AG09319 (cell line): ENCODE measurements at regions not wholly inside any gene's neighbourhood (a gene's known extent, or its start where the extent isn't known, plus 50 kb on each side); places are given as distances from the start of the nearest gene placed in this dataset.
"Not testable (repeated sequence)": the region's sequence is repeated elsewhere in the genome, so short reads cannot be mapped to it uniquely, and the experiment has no call there.

Experiments used
- DNase-seq: peaks from one replicate; pipeline ENCODE4 v3.0.0-alpha.2; 2010; ENCODE audit warnings: low read depth; ENCODE audit errors: extremely low read depth
- TF ChIP-seq, protein P1 (sequence below): IDR thresholded peaks from 2 replicates; pipeline ENCODE4 v1.5.1; 2011; ENCODE audit warnings: low read depth, mild to moderate bottlenecking, inconsistent platforms, low read length, moderate library complexity

DNA sequence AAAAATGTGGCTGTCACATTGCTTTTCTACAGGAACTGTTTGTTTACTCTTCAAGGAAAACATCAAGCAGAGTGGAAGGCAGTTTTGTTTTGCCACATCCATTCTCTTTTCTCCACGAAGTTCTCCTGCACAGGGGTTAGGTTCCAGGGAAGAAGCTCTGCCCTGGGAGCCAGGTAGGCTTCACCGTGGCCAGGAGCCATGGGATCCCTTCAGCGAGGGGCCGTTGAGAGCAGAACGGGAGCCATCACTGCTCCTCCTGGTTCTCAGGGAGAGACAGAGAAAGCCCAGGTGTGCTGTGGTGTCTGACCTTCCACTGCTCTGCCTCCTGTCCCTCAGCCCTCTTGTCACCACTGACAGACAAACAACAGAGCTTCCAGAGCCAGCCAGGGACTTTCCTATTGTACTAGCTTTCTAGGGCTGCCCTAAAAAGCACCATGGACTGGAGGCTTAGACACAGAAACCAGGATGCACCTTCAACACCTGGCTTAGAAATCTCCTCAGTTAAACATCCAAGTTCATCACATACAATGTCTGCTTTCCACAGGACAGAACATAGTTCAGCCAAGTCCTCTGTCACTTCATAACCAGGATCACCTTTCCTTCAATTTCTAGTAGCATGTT is 75.6 kb upstream of the SLC22A23 start:
- no peak for DNase-seq
- TF ChIP-seq, protein P1, sequence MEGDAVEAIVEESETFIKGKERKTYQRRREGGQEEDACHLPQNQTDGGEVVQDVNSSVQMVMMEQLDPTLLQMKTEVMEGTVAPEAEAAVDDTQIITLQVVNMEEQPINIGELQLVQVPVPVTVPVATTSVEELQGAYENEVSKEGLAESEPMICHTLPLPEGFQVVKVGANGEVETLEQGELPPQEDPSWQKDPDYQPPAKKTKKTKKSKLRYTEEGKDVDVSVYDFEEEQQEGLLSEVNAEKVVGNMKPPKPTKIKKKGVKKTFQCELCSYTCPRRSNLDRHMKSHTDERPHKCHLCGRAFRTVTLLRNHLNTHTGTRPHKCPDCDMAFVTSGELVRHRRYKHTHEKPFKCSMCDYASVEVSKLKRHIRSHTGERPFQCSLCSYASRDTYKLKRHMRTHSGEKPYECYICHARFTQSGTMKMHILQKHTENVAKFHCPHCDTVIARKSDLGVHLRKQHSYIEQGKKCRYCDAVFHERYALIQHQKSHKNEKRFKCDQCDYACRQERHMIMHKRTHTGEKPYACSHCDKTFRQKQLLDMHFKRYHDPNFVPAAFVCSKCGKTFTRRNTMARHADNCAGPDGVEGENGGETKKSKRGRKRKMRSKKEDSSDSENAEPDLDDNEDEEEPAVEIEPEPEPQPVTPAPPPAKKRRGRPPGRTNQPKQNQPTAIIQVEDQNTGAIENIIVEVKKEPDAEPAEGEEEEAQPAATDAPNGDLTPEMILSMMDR = no peak

DNA sequence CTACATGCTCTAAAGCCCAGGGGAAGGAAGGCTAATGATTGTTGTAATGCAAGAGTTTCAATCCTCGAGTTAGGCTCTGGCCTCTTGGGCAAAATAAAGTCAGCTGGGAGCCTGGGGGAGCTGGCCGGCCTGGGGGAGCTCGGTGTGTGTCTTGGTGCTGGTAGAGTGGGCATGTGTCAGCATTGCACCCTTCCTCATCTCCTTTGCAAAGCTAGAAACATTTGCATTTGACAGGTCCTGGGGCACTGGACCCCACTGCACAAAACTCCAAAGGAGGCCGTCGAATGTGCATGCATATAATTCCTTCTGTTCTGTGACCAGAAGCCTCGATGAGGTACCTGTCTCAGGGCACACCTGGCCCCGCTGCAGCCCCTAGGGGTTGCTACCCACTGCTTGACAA is 74.6 kb upstream of the SLC22A23 start:
- TF ChIP-seq, protein P1 = no peak
- DNase-seq = no peak

DNA sequence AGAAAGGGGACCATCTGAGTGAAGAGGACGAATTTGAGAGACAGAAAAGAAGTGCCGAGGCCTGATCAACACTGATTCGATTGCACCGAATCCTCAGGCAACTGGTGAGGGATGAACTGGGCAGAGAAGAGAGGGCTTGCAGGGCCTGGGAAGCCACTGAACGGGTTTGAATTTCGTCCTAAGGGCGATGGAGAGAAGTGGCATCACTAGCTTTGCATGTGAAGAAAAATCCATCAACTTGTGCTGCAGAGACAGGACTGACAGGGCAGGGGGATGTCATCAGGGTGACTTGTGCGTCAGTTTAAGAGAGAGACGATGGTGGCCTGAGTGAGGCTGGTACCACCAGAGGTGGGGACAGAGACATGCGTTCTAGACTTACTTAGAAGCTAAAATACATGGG is 73.7 kb upstream of the SLC22A23 start:
- no peak for DNase-seq
- TF ChIP-seq, protein P1 = no peak

DNA sequence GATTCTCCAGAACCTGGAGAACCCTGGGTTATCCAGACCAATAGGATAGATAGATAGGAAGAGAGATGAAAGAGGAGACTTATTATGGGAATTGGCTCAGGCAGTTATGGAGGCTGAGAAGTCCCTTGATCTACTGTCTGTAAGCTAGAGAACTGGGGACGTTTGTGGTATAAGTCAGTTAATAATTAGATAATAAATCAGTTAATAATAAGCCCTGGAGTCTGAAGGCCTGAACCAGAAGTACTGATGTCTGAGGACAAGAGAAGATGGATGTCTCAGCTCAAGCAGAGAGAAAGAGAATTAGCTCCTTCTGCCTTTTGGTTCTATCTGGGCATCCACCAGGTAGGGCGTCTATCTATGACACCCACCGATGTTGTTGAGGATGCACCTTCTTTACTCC is 72.9 kb upstream of the SLC22A23 start:
- DNase-seq = no peak
- TF ChIP-seq, protein P1 = no peak

DNA sequence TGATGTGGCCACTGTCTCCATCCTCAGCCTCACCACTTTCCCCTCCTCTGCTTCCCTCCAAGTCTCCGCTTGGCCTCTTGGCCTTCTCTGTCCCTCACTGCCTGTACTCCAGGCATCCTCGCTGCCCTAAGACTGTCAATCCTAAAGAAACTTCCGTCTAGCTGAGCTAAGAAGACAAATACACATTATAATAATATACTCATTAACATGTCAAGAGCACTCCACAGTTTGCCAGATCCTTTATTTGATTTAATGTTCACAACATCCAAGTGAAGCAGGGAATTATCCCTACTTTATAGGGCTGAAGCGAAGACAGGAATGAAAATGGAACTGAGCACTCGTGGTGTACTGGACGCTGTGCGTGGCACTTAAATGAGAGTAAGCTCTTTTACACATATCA is 72.4 kb upstream of the SLC22A23 start:
- TF ChIP-seq, protein P1 = no peak
- DNase-seq = no peak

DNA sequence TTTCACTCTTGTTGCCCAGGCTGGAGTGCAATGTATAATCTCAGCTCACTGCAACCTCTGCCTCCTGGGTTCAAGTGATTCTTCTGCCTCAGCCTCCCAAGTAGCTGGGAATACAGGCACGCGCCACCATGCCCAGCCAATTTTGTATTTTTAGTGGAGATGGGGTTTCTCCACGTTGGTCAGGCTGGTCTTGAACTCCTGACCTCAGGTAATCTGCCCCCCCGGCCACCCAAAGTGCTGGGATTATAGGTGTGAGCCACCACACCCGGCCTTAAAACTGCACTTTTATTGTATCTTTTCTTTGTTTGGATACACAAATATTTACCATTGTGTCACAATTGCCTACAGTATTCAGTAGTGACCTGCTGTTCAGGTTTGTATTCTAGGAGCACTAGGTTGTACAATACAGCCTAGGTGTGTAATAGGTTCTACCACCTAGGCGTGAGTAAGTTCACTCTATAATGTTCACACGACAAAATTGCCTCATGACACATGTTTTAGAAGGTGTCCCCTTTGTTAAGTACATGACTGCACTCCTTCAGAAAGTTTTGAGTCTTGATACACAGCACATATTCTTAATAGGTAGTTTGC is 71.3 kb upstream of the SLC22A23 start:
- not testable (repeated sequence) for DNase-seq

DNA sequence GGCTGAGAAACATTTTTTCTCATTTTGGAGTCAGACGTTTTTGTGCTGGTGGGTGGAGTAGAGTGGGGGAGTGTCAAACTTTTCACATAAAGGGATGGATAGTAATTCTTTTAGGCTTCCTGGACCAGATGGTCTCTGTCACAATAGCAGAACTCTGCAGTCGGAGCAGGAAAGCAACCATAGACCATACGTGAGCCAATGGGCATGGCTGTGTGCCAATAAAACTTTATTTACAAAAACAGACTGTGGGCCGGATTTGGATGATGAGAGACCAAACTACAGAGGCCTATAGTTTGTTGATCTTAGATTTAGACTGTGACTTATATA is 70.8 kb upstream of the SLC22A23 start:
- TF ChIP-seq, protein P1 = no peak
- no peak for DNase-seq

DNA sequence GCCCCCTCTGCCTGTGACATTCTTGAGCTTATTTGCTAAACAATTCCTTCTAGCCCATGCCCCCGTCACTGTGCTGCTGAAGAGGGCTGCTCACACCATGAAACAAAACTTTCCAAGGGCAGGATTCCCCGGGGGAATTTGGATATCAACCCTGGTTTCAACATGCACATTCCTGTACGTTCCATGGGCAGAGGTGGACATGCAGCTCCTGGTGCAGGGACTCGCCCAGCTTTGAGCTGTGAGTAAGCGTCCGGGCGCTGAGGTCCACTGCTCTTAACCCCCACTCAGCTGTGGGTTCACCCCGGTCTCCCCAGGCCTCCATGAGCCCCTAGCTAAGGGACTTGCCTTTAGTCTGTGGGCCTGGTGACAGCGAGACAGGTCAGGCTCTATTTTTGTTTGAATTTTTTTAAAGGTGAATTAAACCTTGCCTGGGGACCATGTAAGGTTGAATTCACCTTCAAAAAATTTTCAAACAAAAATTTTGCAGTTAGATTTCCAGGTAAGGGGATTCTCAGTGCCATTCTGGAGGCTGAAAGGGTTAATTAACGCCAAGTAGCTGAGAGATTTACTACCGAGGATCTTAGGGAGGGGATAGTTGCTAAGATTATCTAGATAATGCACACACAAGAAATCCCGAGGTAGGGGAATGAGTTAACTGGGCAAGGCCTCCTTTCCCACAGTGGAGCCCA is 70.3 kb upstream of the SLC22A23 start:
- TF ChIP-seq, protein P1 = no peak
- no peak for DNase-seq
